GM12878 (cell line): ENCODE measurements at regions not wholly inside any gene's neighbourhood (a gene's known extent, or its start where the extent isn't known, plus 50 kb on each side); places are given as distances from the start of the nearest gene placed in this dataset.

ENCODE experiments used
- GABPA ChIP-seq: IDR thresholded peaks from 2 replicates; pipeline ENCODE4 v1.6.1; 2014; ENCODE audit warnings: antibody characterized with exemption, low read depth, mild to moderate bottlenecking, inconsistent platforms
- HDAC2 ChIP-seq: fragments of 200-600 bp; sonication (generic); IDR thresholded peaks from 2 replicates; pipeline ENCODE4 v1.6.1; 2017
- POLR2AphosphoS5 ChIP-seq: IDR thresholded peaks from 2 replicates; pipeline ENCODE4 v1.6.1; 2011; ENCODE audit warnings: mild to moderate bottlenecking, low read length, inconsistent platforms
- TF ChIP-seq, protein P1 (sequence below), 3 experiments: IDR thresholded peaks in 2 of 3; conservative IDR thresholded peaks in 1 of 3; 2 replicates each; pipeline ENCODE4 v1.5.1; 2011; ENCODE audit warnings: low read depth in 3 of 3, low read length in 3 of 3, mild to moderate bottlenecking in 3 of 3, control low read depth in 2 of 3, moderate library complexity in 2 of 3, inconsistent platforms in 1 of 3, mixed read lengths in 1 of 3; ENCODE audit not compliant: control insufficient read depth in 2 of 3, insufficient read depth in 1 of 3; ENCODE audit errors: extremely low read depth in 1 of 3

- no peak for TF ChIP-seq GABPA
- no peak for TF ChIP-seq POLR2AphosphoS5
- TF ChIP-seq, protein P1, sequence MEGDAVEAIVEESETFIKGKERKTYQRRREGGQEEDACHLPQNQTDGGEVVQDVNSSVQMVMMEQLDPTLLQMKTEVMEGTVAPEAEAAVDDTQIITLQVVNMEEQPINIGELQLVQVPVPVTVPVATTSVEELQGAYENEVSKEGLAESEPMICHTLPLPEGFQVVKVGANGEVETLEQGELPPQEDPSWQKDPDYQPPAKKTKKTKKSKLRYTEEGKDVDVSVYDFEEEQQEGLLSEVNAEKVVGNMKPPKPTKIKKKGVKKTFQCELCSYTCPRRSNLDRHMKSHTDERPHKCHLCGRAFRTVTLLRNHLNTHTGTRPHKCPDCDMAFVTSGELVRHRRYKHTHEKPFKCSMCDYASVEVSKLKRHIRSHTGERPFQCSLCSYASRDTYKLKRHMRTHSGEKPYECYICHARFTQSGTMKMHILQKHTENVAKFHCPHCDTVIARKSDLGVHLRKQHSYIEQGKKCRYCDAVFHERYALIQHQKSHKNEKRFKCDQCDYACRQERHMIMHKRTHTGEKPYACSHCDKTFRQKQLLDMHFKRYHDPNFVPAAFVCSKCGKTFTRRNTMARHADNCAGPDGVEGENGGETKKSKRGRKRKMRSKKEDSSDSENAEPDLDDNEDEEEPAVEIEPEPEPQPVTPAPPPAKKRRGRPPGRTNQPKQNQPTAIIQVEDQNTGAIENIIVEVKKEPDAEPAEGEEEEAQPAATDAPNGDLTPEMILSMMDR (IDR thresholded peaks at IDR 0.05 in 2 of 3, conservative IDR thresholded peaks at IDR 0.05 in 1 of 3; ENCODE audit: control insufficient read depth in 2 of 3, extremely low read depth in 1 of 3, insufficient read depth in 1 of 3, low read depth in 3 of 3, low read length in 3 of 3) = no peak
- TF ChIP-seq HDAC2 = no peak
These were observed 239.9 kb upstream of the TRPM3 start for GRCh38 chr9:71361357-71361756.
